HCT116 (cell line): ENCODE measurements at regions not wholly inside any gene's neighbourhood (a gene's known extent, or its start where the extent isn't known, plus 50 kb on each side); places are given as distances from the start of the nearest gene placed in this dataset.

Experiments
- ATAC-seq: fragments of 200-7000 bp; cut with Tn5 transposase; 2 replicates; pipeline ENCODE4 v1.9.1; 2020; ENCODE audit warnings: mild to moderate bottlenecking, moderate library complexity
- BruUV-seq: library from RNA; stranded (reverse); fragments of 400-500 nt; replicated peaks from 2 replicates; lab custom pipeline; 2021; lab: Mats Ljungman, UMichigan
- CTCF ChIA-PET: fragments of 300-600 bp; sonication (Branson Sonifier 250); formaldehyde crosslinking; loops from one replicate; lab custom pipeline; 2021; ENCODE audit warnings: antibody characterized with exemption; lab: Charles Lee
- POLR2A ChIA-PET: fragments of 300-600, 350-600 bp; sonication (Branson Sonifier 250); formaldehyde crosslinking; loops from one replicate; lab custom pipeline; 2021; ENCODE audit warnings: antibody characterized with exemption; lab: Charles Lee
- RAD21 ChIA-PET, 2 experiments: fragments of 300-600 bp; sonication (Branson Sonifier 250); formaldehyde crosslinking; loops; one replicate each; lab custom pipeline; 2023; ENCODE audit warnings: low total read pairs in 2 of 2; ENCODE audit not compliant: uncharacterized antibody in 2 of 2, unreplicated experiment in 2 of 2, low non-redundant PET in 1 of 2; lab: Charles Lee
- DNase-seq: peaks from one replicate; pipeline ENCODE4 v3.0.0-alpha.2; 2010; ENCODE audit warnings: low read depth, low spot score
- H2AFZ ChIP-seq: fragments of 200-600 bp; shearing (Covaris generic), sonication (generic); 2 replicates; pipeline ENCODE4 v1.6.1; 2017; ENCODE audit warnings: low read depth, mixed run types, mixed read lengths, antibody characterized with exemption, low read length; ENCODE audit not compliant: poor library complexity, severe bottlenecking
- H3K27ac ChIP-seq: 2 replicates; pipeline ENCODE4 v1.5.1; 2012; ENCODE audit warnings: low read depth, low read length
- H3K27me3 ChIP-seq: fragments of 200-600 bp; sonication (generic); 2 replicates; pipeline ENCODE4 v1.6.1; 2016; ENCODE audit warnings: mixed run types, low read length, mixed read lengths; ENCODE audit not compliant: insufficient read depth
- H3K36me3 ChIP-seq, 2 experiments: fragments of 200-500 bp in 1 of 2; fragments of 200-600 bp in 1 of 2; sonication (Bioruptor generic) in 1 of 2; sonication (generic) in 1 of 2; 2 replicates each; pipeline versions ENCODE4 v1.5.1 to v1.6.1; 2014 to 2016; ENCODE audit warnings: low read length in 2 of 2, inconsistent platforms in 1 of 2, mixed read lengths in 1 of 2, mixed run types in 1 of 2; ENCODE audit not compliant: insufficient read depth in 2 of 2, control insufficient read depth in 1 of 2
- H3K4me1 ChIP-seq, 2 experiments: fragments of 200-600 bp in 1 of 2; sonication (generic) in 1 of 2; 2 replicates each; pipeline versions ENCODE4 v1.5.1 to v1.6.1; 2012 to 2017; ENCODE audit warnings: low read length in 2 of 2, inconsistent platforms in 1 of 2, mild to moderate bottlenecking in 1 of 2, mixed read lengths in 1 of 2, mixed run types in 1 of 2, moderate library complexity in 1 of 2; ENCODE audit not compliant: insufficient read depth in 2 of 2, control insufficient read depth in 1 of 2
- H3K4me2 ChIP-seq: fragments of 200-600 bp; sonication (generic); 2 replicates; pipeline ENCODE4 v1.6.1; 2017; ENCODE audit warnings: mixed run types, low read length, mixed read lengths
- H3K4me3 ChIP-seq, 2 experiments: fragments of 200-600 bp in 1 of 2; sonication (generic) in 1 of 2; replicated peaks in 1 of 2; 2 replicates each; pipeline ENCODE4 v1.5.1; 2011 to 2016; ENCODE audit warnings: low read length in 2 of 2, control low read depth in 1 of 2, low read depth in 1 of 2, mild to moderate bottlenecking in 1 of 2, mixed read lengths in 1 of 2, mixed run types in 1 of 2
- H3K79me2 ChIP-seq: fragments of 200-600 bp; sonication (generic); 2 replicates; pipeline ENCODE4 v1.6.1; 2017; ENCODE audit warnings: mild to moderate bottlenecking, mixed run types, low read length, moderate library complexity, mixed read lengths; ENCODE audit not compliant: insufficient read depth
- H3K9ac ChIP-seq: fragments of 200-600 bp; sonication (generic); 2 replicates; pipeline ENCODE4 v1.6.1; 2016; ENCODE audit warnings: low read length, mixed read lengths
- H3K9me2 ChIP-seq: fragments of 200-600 bp; sonication (generic), shearing (Covaris generic); 2 replicates; pipeline ENCODE4 v1.6.1; 2017; ENCODE audit warnings: mixed run types, mild to moderate bottlenecking, moderate library complexity; ENCODE audit not compliant: insufficient read depth
- H3K9me3 ChIP-seq, 2 experiments: fragments of 200-500 bp in 1 of 2; fragments of 200-600 bp in 1 of 2; sonication (Bioruptor generic) in 1 of 2; sonication (generic) in 1 of 2; 2 replicates each; pipeline ENCODE4 v1.6.1; 2014 to 2017; ENCODE audit warnings: low read length in 2 of 2, mixed read lengths in 2 of 2, inconsistent platforms in 1 of 2, low read depth in 1 of 2, mild to moderate bottlenecking in 1 of 2, mixed run types in 1 of 2, moderate library complexity in 1 of 2; ENCODE audit not compliant: control insufficient read depth in 1 of 2, insufficient read depth in 1 of 2
- H4K20me1 ChIP-seq: fragments of 200-600 bp; sonication (generic), shearing (Covaris generic); 2 replicates; pipeline ENCODE4 v1.6.1; 2017; ENCODE audit warnings: mixed run types, mild to moderate bottlenecking, moderate library complexity; ENCODE audit not compliant: insufficient read depth
- CBX3 ChIP-seq: IDR thresholded peaks from 2 replicates; pipeline ENCODE4 v1.6.1; 2012; ENCODE audit warnings: low read depth
- CTCF ChIP-seq, 3 experiments: fragments of 200-600 bp in 1 of 3; sonication (generic) in 1 of 3; IDR thresholded peaks in 2 of 3; conservative IDR thresholded peaks in 1 of 3; 2 replicates each; pipeline ENCODE4 v1.5.1; 2012 to 2017; ENCODE audit warnings: low read depth in 2 of 3, low read length in 2 of 3, antibody characterized with exemption in 1 of 3, borderline replicate concordance in 1 of 3, control low read depth in 1 of 3, mild to moderate bottlenecking in 1 of 3, mixed read lengths in 1 of 3, mixed run types in 1 of 3, moderate library complexity in 1 of 3; ENCODE audit not compliant: insufficient read depth in 1 of 3
- EZH2phosphoT487 ChIP-seq: fragments of 200-600 bp; IDR thresholded peaks from 2 replicates; pipeline ENCODE4 v1.6.1; 2018; ENCODE audit warnings: antibody characterized with exemption, borderline replicate concordance
- FOSL1 ChIP-seq: IDR thresholded peaks from 2 replicates; pipeline ENCODE4 v1.6.1; 2012; ENCODE audit warnings: low read depth
- JUND ChIP-seq: IDR thresholded peaks from 2 replicates; pipeline ENCODE4 v1.6.1; 2012
- POLR2AphosphoS5 ChIP-seq: IDR thresholded peaks from 2 replicates; pipeline ENCODE4 v1.6.1; 2011; ENCODE audit warnings: mild to moderate bottlenecking, low read depth, low read length, moderate library complexity
- SIN3A ChIP-seq: IDR thresholded peaks from 2 replicates; pipeline ENCODE4 v1.6.1; 2012; ENCODE audit warnings: low read depth
- SRF ChIP-seq: IDR thresholded peaks from 2 replicates; pipeline ENCODE4 v1.6.1; 2012; ENCODE audit warnings: low read depth
- ZBTB33 ChIP-seq: IDR thresholded peaks from 2 replicates; pipeline ENCODE4 v1.6.1; 2011; ENCODE audit warnings: mild to moderate bottlenecking, low read length, moderate library complexity; ENCODE audit not compliant: insufficient replicate concordance; ENCODE audit errors: extremely low read depth
- ZFX ChIP-seq: fragments of 450-650 bp; IDR thresholded peaks from 2 replicates; pipeline ENCODE4 v1.6.1; 2017
- intact Hi-C: fragments of 100-400 bp; cut with micrococcal nuclease; formaldehyde crosslinking; loops from 2 replicates; pipeline ENCODE4 v1.10.0; 2022

GRCh38 chr7:51772190-51772589 is 455.6 kb upstream of the COBL start:
- no peak overlapping the region for H3K27ac ChIP-seq
- ChIA-PET RAD21 (no interaction called here), POLR2A (no interaction called here), CTCF (no interaction called here)
- H3K4me3 ChIP-seq, result no peak overlapping the region
- no peaks in the 10 kb centered on the region for H3K79me2 ChIP-seq
- H3K36me3 ChIP-seq, result no peaks in the 10 kb centered on the region
- H2AFZ ChIP-seq, result no peak overlapping the region
- BruUV-seq, result no TSS peak
- H4K20me1 ChIP-seq, result no peaks in the 10 kb centered on the region
- no peak for ATAC-seq
- intact Hi-C loops, result no loop called here
- no peaks in the 10 kb centered on the region for H3K27me3 ChIP-seq
- H3K4me1 ChIP-seq, result no peaks in the 10 kb centered on the region
- TF ChIP-seq EZH2phosphoT487 (no peak), CTCF (IDR thresholded peaks at IDR 0.05 in 2 of 3, conservative IDR thresholded peaks at IDR 0.05 in 1 of 3; ENCODE audit: borderline replicate concordance in 1 of 3, insufficient read depth in 1 of 3, low read depth in 2 of 3, low read length in 2 of 3) (no peak), ZFX (no peak), JUND (no peak), ZBTB33 (no peak), CBX3 (no peak), SRF (no peak), SIN3A (no peak), POLR2AphosphoS5 (no peak), FOSL1 (no peak)
- no peak overlapping the region for H3K4me2 ChIP-seq
- DNase-seq, result no peak
- peaks cover 0 to 7% of the 10 kb centered on the region in 2 experiments; a peak in 2 of 4 replicates for H3K9me3 ChIP-seq
- H3K9ac ChIP-seq, result no peak overlapping the region
- H3K9me2 ChIP-seq, result no peaks in the 10 kb centered on the region
